MCF 10A (cell line): ENCODE measurements at regions not wholly inside any gene's neighbourhood (a gene's known extent, or its start where the extent isn't known, plus 50 kb on each side); places are given as distances from the start of the nearest gene placed in this dataset.

Source experiments
- BruUV-seq: library from RNA; stranded (reverse); fragments of 400-500 nt; replicated peaks from 2 replicates; lab custom pipeline; 2021; lab: Mats Ljungman, UMichigan
- CTCF ChIA-PET: fragments of 300-600 bp; sonication (Branson Sonifier 250); formaldehyde crosslinking; extraction: SDS; loops from one replicate; lab custom pipeline; 2021; ENCODE audit warnings: antibody characterized with exemption, inconsistent platforms; lab: Yijun Ruan, JAX
- POLR2A ChIA-PET: fragments of 300-600, 350-650 bp; sonication (Branson Sonifier 250); formaldehyde crosslinking; extraction: SDS; loops from one replicate; lab custom pipeline; 2020; ENCODE audit warnings: antibody characterized with exemption, inconsistent platforms; lab: Yijun Ruan, JAX
- DNase-seq: peaks from one replicate; pipeline ENCODE4 v3.0.0-alpha.2; 2018; ENCODE audit not compliant: unreplicated experiment
- H3K27ac Mint-ChIP-seq: one replicate; pipeline ENCODE4 v1.8.0; 2022; ENCODE audit warnings: mild to moderate bottlenecking, low read depth, mixed read lengths; ENCODE audit not compliant: unreplicated experiment
- H3K27me3 Mint-ChIP-seq: one replicate; pipeline ENCODE4 v1.8.0; 2022; ENCODE audit warnings: mixed read lengths; ENCODE audit not compliant: insufficient read depth, unreplicated experiment
- H3K36me3 Mint-ChIP-seq: one replicate; pipeline ENCODE4 v1.8.0; 2022; ENCODE audit warnings: mild to moderate bottlenecking, moderate library complexity, mixed read lengths; ENCODE audit not compliant: insufficient read depth, unreplicated experiment
- H3K4me1 Mint-ChIP-seq: one replicate; pipeline ENCODE4 v1.8.0; 2022; ENCODE audit warnings: mixed read lengths; ENCODE audit not compliant: insufficient read depth, unreplicated experiment
- H3K4me3 Mint-ChIP-seq: one replicate; pipeline ENCODE4 v1.8.0; 2022; ENCODE audit warnings: mild to moderate bottlenecking, moderate library complexity, mixed read lengths; ENCODE audit not compliant: unreplicated experiment
- H3K9me3 Mint-ChIP-seq: one replicate; pipeline ENCODE4 v1.8.0; 2022; ENCODE audit warnings: mixed read lengths; ENCODE audit not compliant: unreplicated experiment
- CTCF ChIP-seq: fragments of 200-600 bp; IDR thresholded peaks from one replicate; pipeline ENCODE4 v1.8.0; 2022; ENCODE audit warnings: antibody characterized with exemption, mild to moderate bottlenecking; ENCODE audit not compliant: unreplicated experiment
- intact Hi-C: fragments of 100-400 bp; cut with micrococcal nuclease; formaldehyde crosslinking; loops from 2 replicates; pipeline ENCODE4 v1.14.1; 2022

DNA sequence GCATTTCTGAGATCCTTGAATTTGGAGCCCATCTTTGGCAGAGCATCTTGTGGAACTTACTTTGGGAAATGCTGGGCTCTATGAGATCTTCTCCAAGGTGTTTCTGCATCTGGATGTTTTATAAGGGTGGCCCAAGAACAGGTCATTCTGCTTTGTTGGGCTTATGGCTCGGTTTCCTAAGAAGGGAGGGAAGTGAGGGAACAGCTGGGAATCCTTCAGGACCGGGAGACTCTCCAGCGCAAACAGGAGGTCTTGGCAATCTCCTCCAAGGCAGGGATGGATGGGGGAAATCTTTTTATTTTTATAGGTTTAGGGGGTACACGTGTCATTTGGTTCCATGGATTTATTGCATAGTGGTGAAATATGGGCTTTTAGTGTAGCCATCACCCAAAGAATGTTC lies 54.7 kb downstream of the IRX3 start:
- no peak overlapping the region for H3K4me3 Mint-ChIP-seq
- H3K9me3 Mint-ChIP-seq = no peaks in the 10 kb centered on the region
- no peak for DNase-seq
- CTCF ChIA-PET = no interaction called here
- no peaks in the 10 kb centered on the region for H3K27me3 Mint-ChIP-seq
- intact Hi-C loops = no loop called here
- H3K27ac Mint-ChIP-seq = no peak overlapping the region
- no peak for TF ChIP-seq CTCF
- H3K4me1 Mint-ChIP-seq = no peaks in the 10 kb centered on the region
- no TSS peak for BruUV-seq
- POLR2A ChIA-PET = interaction anchor here (0.7 kb wide), 1 partner anchor 8 kb away, joined by 3 read pairs; no protein-coding TSS in a partner anchor
- no peaks in the 10 kb centered on the region for H3K36me3 Mint-ChIP-seq

DNA sequence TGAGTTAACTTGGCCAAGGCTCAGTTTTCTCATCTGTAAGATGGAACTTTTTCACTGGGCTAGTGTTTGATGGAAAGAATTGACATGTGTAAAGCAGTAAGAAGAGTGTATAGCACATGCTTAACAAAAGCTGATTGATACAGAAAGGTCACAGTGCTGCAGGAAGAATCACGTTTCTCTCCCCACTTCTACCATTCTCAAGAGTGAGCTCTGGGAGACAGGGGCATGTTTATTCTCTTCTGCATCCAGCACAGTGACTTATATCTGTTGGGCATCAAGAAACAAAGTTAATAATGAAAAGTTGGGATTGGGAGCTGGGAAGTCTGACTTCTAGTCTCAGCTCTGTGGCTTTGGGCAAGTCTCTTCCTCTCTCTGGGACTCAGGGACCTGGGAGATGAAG lies 55.3 kb downstream of the IRX3 start:
- Mint-ChIP-seq H3K36me3 (no peaks in the 10 kb centered on the region), H3K4me1 (no peaks in the 10 kb centered on the region), H3K27me3 (no peaks in the 10 kb centered on the region), H3K9me3 (no peaks in the 10 kb centered on the region), H3K27ac (no peak overlapping the region), H3K4me3 (no peak overlapping the region)
- no peak for TF ChIP-seq CTCF
- CTCF ChIA-PET = interaction anchor here (0.7 kb wide), 1 partner anchor 9 kb away, joined by 3 read pairs; no protein-coding TSS in a partner anchor
- POLR2A ChIA-PET = interaction anchor here (0.7 to 0.9 kb wide), 2 partner anchors 8 to 23 kb away, joined by 3 read pairs; no protein-coding TSS in a partner anchor
- DNase-seq = no peak
- intact Hi-C loops = no loop called here
- BruUV-seq = no TSS peak

DNA sequence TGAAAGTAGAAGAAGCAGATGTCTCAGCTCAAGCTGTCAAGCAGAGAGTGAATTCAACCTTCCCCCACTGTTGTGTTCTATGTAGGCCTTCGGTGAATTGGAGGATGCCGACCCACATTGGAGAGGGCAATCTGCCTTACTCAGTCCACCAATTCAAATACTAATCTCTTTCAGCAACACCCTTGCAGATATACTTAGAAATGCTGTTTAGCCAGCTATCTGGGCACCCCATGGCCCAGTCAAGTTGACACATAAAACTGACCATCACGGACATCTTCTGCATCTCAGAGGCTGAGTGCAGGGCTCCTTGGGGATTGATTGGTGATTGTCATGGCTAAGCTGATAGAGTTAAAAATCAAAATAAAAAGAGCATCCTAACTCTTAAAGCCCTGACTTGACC lies 58.3 kb downstream of the IRX3 start:
- Mint-ChIP-seq H3K27me3 (no peaks in the 10 kb centered on the region), H3K27ac (no peak overlapping the region), H3K4me3 (no peak overlapping the region), H3K9me3 (no peaks in the 10 kb centered on the region), H3K36me3 (no peaks in the 10 kb centered on the region), H3K4me1 (no peaks in the 10 kb centered on the region)
- CTCF ChIA-PET = no interaction called here
- POLR2A ChIA-PET = interaction anchor here (0.7 kb wide), 1 partner anchor 411 kb away, joined by 4 read pairs; no protein-coding TSS in a partner anchor
- BruUV-seq = no TSS peak
- TF ChIP-seq CTCF = no peak
- intact Hi-C loops = no loop called here
- no peak for DNase-seq

DNA sequence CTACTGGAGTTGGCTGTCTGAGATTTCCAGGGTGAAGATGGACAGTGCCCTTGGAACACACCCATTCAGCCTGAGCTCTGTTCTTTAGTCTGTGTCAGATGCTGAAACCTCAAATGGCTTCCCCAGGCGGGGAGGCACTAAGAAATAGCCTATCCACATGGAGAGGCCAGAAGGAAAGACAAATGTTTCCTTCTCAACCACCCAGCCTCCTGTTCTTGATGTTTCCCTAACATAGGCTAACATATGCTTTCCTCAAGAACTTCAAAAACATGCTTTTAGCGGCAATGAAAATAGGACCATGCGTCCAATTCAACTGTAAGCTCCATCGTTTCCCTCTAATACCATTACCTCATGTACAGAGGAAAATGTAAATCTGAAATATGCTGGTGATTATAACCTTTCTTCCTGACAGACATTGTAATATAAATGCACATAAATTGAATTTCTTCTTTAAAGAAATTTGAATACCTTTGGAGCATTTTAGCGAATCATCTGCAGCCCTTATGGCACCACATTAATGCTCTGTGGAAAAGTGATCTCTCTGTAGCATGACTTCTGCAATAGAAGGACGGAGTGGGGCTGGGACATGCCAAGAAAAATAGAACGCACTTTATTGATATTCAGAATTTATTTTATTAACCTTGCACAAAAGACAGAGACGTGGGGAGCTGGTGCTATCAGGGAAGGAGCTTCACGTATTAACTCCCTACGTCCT lies 60.1 kb downstream of the IRX3 start:
- Mint-ChIP-seq H3K27me3 (no peaks in the 10 kb centered on the region), H3K36me3 (no peaks in the 10 kb centered on the region), H3K9me3 (no peaks in the 10 kb centered on the region), H3K27ac (no peak overlapping the region), H3K4me3 (no peak overlapping the region), H3K4me1 (no peaks in the 10 kb centered on the region)
- no TSS peak for BruUV-seq
- no peak for TF ChIP-seq CTCF
- CTCF ChIA-PET = interaction anchor here (0.7 kb wide), 2 partner anchors 25 to 990 kb away, joined by 3 read pairs; no protein-coding TSS in a partner anchor
- POLR2A ChIA-PET = no interaction called here
- no peak for DNase-seq
- intact Hi-C loops = no loop called here
